Liver (tissue), 7 donors: ENCODE measurements at regions not wholly inside any gene's neighbourhood (a gene's known extent, or its start where the extent isn't known, plus 50 kb on each side); places are given as distances from the start of the nearest gene placed in this dataset.

Source experiments
- DNase-seq: peaks from one replicate; pipeline ENCODE4 v3.0.0-alpha.2; 2017; ENCODE audit warnings: low spot score
- H3K27ac ChIP-seq, 2 donors: one replicate each; pipeline ENCODE4 v1.7.0; 2013; ENCODE audit warnings: inconsistent platforms in 2 of 2, low read length in 2 of 2, control low read depth in 1 of 2, low read depth in 1 of 2, mild to moderate bottlenecking in 1 of 2
- H3K27me3 ChIP-seq, 4 donors: one replicate each; pipeline versions ENCODE4 v1.6.1 to v1.7.0; 2013; ENCODE audit warnings: low read length in 3 of 4, inconsistent platforms in 1 of 4, mild to moderate bottlenecking in 1 of 4, moderate library complexity in 1 of 4; ENCODE audit not compliant: control insufficient read depth in 4 of 4, insufficient read depth in 4 of 4
- H3K36me3 ChIP-seq, 4 donors: one replicate each; pipeline versions ENCODE4 v1.6.1 to v1.7.0; 2013; ENCODE audit warnings: low read length in 3 of 4, mild to moderate bottlenecking in 3 of 4, low read depth in 1 of 4, moderate library complexity in 1 of 4; ENCODE audit not compliant: control insufficient read depth in 4 of 4, insufficient read depth in 3 of 4
- H3K4me1 ChIP-seq, 4 donors: one replicate each; pipeline versions ENCODE4 v1.6.1 to v1.7.0; 2013; ENCODE audit warnings: low read length in 3 of 4, mild to moderate bottlenecking in 3 of 4, moderate library complexity in 1 of 4; ENCODE audit not compliant: control insufficient read depth in 4 of 4, insufficient read depth in 4 of 4
- H3K4me3 ChIP-seq, 3 donors: one replicate each; pipeline versions ENCODE4 v1.6.1 to v1.7.0; 2013; ENCODE audit warnings: low read length in 3 of 3, control low read depth in 1 of 3, low read depth in 1 of 3, mild to moderate bottlenecking in 1 of 3
- H3K9ac ChIP-seq, 2 donors: one replicate each; pipeline ENCODE4 v1.7.0; 2013; ENCODE audit warnings: low read length in 2 of 2, mild to moderate bottlenecking in 2 of 2, moderate library complexity in 2 of 2, control low read depth in 1 of 2, low read depth in 1 of 2
- H3K9me3 ChIP-seq, 4 donors: one replicate each; pipeline versions ENCODE4 v1.6.1 to v1.7.0; 2013; ENCODE audit warnings: low read length in 3 of 4; ENCODE audit not compliant: control insufficient read depth in 4 of 4
- EGR1 ChIP-seq, 2 donors: IDR thresholded peaks; 2 replicates each; pipeline ENCODE4 v1.6.1; 2016 to 2018; ENCODE audit warnings: antibody characterized with exemption in 2 of 2, low read depth in 2 of 2
- FOXA1 ChIP-seq: IDR thresholded peaks from 2 replicates; pipeline ENCODE4 v1.6.1; 2016; ENCODE audit warnings: antibody characterized with exemption
- FOXA2 ChIP-seq: IDR thresholded peaks from 2 replicates; pipeline ENCODE4 v1.6.1; 2016; ENCODE audit warnings: antibody characterized with exemption
- GABPA ChIP-seq, 2 donors: IDR thresholded peaks in 1 of 2; conservative IDR thresholded peaks in 1 of 2; 2 replicates each; pipeline ENCODE4 v1.6.1; 2016; ENCODE audit warnings: antibody characterized with exemption in 2 of 2, mild to moderate bottlenecking in 1 of 2, moderate library complexity in 1 of 2
- HNF4A ChIP-seq, 2 donors: conservative IDR thresholded peaks; 2 replicates each; pipeline ENCODE4 v1.6.1; 2016; ENCODE audit warnings: antibody characterized with exemption in 2 of 2, mild to moderate bottlenecking in 2 of 2
- HNF4G ChIP-seq: IDR thresholded peaks from 2 replicates; pipeline ENCODE4 v1.6.1; 2016; ENCODE audit warnings: antibody characterized with exemption
- JUND ChIP-seq, 2 donors: IDR thresholded peaks; 2 replicates each; pipeline ENCODE4 v1.6.1; 2016; ENCODE audit warnings: antibody characterized with exemption in 2 of 2
- NR2F2 ChIP-seq: IDR thresholded peaks from 2 replicates; pipeline ENCODE4 v1.6.1; 2016; ENCODE audit warnings: antibody characterized with exemption
- RAD21 ChIP-seq, 2 donors: IDR thresholded peaks; 2 replicates each; pipeline ENCODE4 v1.6.1; 2016; ENCODE audit warnings: antibody characterized with exemption in 2 of 2, mild to moderate bottlenecking in 2 of 2
- RXRA ChIP-seq, 2 donors: IDR thresholded peaks; 2 replicates each; pipeline ENCODE4 v1.6.1; 2017 to 2018; ENCODE audit warnings: antibody characterized with exemption in 2 of 2, mild to moderate bottlenecking in 1 of 2
- TAF1 ChIP-seq: conservative IDR thresholded peaks from 2 replicates; pipeline ENCODE4 v1.6.1; 2016; ENCODE audit warnings: antibody characterized with exemption, mild to moderate bottlenecking
- YY1 ChIP-seq: IDR thresholded peaks from 2 replicates; pipeline ENCODE4 v1.6.1; 2016; ENCODE audit warnings: antibody characterized with exemption, mild to moderate bottlenecking
- WGBS: extraction: QIAGEN DNeasy Blood & Tissue Kit; methylation state at CpG from one replicate; pipeline ENCODE4 v1.1.7; 2013; 5-methylcytosine and 5-hydroxymethylcytosine counted together
- TF ChIP-seq, protein P1 (sequence below): IDR thresholded peaks from 2 replicates; pipeline ENCODE4 v1.6.1; 2016; ENCODE audit warnings: antibody characterized with exemption
- TF ChIP-seq, protein P2 (sequence below): IDR thresholded peaks from 2 replicates; pipeline ENCODE4 v1.6.1; 2016; ENCODE audit warnings: antibody characterized with exemption, mild to moderate bottlenecking
- TF ChIP-seq, protein P3 (sequence below): IDR thresholded peaks from 2 replicates; pipeline ENCODE4 v1.6.1; 2016; ENCODE audit warnings: antibody characterized with exemption
- donor health status: healthy.
- donor health status: healthy.
- donor health status: healthy.
- donor health status: healthy.

DNA sequence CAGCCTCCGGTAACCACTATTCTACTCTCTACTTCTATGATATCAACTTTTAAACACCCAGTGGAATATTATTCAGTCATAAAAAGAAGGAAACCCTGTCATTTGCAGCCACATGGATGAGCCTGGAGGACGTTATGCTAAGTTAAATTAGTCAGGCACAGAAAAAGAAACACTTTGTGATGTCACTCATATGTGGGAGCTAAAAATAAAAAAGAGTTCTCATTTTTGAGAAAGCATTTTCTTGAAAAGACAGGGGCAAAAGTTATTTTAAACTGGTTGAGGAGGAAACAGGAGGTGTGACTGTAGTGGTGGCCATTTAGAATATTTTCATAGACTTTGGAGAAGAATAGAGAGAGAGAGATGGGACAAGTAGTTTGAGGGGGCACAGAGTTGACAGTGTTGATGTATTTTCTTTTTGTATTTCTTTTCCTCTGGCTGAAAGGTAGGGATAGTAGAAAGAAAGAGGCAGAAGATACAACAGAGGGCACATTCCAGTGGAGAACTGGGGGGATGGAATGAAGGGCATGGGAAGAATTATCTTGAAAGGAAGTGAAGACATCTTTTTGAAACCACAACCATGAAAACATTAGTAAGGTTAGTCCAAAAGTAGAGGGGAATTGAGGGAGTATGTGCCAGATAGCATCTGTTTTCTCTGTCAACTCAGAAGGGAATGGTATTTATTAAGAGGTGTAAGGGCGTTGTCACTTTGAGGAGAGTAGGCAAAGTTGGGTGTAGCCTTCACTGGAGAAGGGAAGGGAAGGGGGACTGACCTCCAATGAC, 181.3 kb upstream of the GMDS start:
- TF ChIP-seq EGR1 (IDR thresholded peaks at IDR 0.05; ENCODE audit: low read depth in 2 of 2) (no peak), RAD21 (IDR thresholded peaks at IDR 0.05) (no peak), HNF4G (no peak), RXRA (IDR thresholded peaks at IDR 0.05) (no peak), HNF4A (conservative IDR thresholded peaks at IDR 0.05) (no peak), JUND (IDR thresholded peaks at IDR 0.05) (no peak)
- 94% methylated on average over 3 of the region's 3 CpGs for WGBS

DNA sequence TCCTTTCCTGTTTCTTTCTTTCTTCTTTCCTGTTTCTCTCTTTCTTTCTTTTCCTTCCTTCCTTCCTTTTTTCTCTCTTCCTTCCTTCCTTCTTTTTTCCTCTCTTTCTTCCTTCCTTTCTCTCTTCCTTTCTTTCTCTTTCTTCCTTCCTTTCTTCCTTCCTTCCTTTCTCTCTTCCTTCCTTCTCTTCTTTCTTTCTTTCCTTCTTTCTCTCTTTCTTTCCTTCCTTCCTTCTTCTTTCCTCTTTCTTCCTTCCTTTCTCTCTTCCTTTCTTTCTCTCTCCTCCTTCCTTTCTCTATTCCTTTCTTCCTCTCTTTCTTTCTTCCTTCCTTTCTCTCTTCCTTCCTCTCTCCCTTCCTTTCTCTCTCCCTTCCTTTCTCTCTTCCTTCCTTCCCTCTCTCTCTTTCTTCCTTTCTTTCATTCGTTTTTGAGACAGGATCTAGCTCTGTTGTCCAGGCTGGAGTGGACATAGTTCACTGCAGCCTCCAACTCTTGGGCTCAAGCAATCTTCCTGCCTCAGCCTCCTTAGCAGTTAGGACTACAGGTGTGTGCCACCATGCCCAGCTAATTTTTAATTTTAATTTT, 170.8 kb upstream of the GMDS start:
- no peaks in the 10 kb centered on the region for H3K4me1 ChIP-seq
- no peak overlapping the region for H3K27ac ChIP-seq
- no peak for DNase-seq
- peaks cover 0 to 2% (median 0%) of the 10 kb centered on the region in 4 donors for H3K36me3 ChIP-seq
- no peaks in the 10 kb centered on the region for H3K27me3 ChIP-seq
- no peak overlapping the region for H3K9ac ChIP-seq
- no peak for TF ChIP-seq RXRA (IDR thresholded peaks at IDR 0.05)
- TF ChIP-seq, protein P1, sequence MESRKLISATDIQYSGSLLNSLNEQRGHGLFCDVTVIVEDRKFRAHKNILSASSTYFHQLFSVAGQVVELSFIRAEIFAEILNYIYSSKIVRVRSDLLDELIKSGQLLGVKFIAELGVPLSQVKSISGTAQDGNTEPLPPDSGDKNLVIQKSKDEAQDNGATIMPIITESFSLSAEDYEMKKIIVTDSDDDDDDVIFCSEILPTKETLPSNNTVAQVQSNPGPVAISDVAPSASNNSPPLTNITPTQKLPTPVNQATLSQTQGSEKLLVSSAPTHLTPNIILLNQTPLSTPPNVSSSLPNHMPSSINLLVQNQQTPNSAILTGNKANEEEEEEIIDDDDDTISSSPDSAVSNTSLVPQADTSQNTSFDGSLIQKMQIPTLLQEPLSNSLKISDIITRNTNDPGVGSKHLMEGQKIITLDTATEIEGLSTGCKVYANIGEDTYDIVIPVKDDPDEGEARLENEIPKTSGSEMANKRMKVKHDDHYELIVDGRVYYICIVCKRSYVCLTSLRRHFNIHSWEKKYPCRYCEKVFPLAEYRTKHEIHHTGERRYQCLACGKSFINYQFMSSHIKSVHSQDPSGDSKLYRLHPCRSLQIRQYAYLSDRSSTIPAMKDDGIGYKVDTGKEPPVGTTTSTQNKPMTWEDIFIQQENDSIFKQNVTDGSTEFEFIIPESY: no peak
- TF ChIP-seq, protein P2, sequence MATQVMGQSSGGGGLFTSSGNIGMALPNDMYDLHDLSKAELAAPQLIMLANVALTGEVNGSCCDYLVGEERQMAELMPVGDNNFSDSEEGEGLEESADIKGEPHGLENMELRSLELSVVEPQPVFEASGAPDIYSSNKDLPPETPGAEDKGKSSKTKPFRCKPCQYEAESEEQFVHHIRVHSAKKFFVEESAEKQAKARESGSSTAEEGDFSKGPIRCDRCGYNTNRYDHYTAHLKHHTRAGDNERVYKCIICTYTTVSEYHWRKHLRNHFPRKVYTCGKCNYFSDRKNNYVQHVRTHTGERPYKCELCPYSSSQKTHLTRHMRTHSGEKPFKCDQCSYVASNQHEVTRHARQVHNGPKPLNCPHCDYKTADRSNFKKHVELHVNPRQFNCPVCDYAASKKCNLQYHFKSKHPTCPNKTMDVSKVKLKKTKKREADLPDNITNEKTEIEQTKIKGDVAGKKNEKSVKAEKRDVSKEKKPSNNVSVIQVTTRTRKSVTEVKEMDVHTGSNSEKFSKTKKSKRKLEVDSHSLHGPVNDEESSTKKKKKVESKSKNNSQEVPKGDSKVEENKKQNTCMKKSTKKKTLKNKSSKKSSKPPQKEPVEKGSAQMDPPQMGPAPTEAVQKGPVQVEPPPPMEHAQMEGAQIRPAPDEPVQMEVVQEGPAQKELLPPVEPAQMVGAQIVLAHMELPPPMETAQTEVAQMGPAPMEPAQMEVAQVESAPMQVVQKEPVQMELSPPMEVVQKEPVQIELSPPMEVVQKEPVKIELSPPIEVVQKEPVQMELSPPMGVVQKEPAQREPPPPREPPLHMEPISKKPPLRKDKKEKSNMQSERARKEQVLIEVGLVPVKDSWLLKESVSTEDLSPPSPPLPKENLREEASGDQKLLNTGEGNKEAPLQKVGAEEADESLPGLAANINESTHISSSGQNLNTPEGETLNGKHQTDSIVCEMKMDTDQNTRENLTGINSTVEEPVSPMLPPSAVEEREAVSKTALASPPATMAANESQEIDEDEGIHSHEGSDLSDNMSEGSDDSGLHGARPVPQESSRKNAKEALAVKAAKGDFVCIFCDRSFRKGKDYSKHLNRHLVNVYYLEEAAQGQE: no peak
- H3K4me3 ChIP-seq: no peak overlapping the region
- 67% methylated on average over 1 of the region's 1 CpG for WGBS
- no peaks in the 10 kb centered on the region for H3K9me3 ChIP-seq

More for the DNA sequence above, 181.3 kb upstream of the GMDS start:
- DNase-seq: no peak
- Histone ChIP-seq H3K9ac (no peak overlapping the region), H3K27ac (no peak overlapping the region), H3K4me1 (no peaks in the 10 kb centered on the region), H3K27me3 (no peaks in the 10 kb centered on the region), H3K36me3 (no peaks in the 10 kb centered on the region), H3K4me3 (no peak overlapping the region), H3K9me3 (no peaks in the 10 kb centered on the region)

DNA sequence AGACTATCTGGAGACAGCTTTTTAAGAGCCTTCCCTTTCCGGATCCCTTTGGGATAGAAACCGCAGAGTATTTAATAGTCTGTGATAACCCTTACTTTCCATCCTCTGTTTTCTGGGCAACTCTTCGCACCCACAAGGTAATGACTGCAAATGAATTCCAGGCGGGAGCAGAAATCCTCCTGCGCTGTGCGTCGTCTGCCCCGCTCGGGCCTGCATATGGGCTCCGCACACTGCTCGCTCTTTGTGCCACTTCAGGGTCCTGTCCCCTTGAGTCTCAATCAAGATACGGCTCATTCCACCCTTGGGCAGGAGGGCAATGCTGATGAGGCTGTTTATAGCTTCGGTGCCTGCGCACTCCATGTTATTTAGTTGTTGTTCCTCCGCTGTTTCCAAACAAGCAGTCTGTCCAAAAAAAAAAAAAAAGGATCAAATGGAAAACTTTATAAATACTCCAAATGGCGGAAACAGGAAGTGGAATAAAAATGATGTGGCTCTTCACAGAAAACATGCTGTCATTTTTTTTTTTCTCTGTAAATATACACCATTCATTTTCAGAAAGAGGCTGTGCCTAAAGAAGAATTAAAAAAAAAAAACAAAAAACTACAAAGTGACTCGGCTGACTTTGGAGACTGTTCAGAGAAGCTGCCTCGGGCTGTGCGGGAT, 169.6 kb upstream of the GMDS start:
- Histone ChIP-seq H3K4me3 (no peak overlapping the region), H3K9ac (no peak overlapping the region), H3K27ac (no peak overlapping the region), H3K4me1 (no peaks in the 10 kb centered on the region), H3K36me3 (peaks cover 0 to 2% (median 0%) of the 10 kb centered on the region in 4 donors), H3K27me3 (no peaks in the 10 kb centered on the region), H3K9me3 (no peaks in the 10 kb centered on the region)
- TF ChIP-seq GABPA (IDR thresholded peaks at IDR 0.05 in 1 of 2, conservative IDR thresholded peaks at IDR 0.05 in 1 of 2): no peak
- no peak for TF ChIP-seq FOXA1
- TF ChIP-seq HNF4G: no peak
- TF ChIP-seq, protein P3, sequence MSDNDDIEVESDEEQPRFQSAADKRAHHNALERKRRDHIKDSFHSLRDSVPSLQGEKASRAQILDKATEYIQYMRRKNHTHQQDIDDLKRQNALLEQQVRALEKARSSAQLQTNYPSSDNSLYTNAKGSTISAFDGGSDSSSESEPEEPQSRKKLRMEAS: no peak
- no peak for TF ChIP-seq FOXA2
- TF ChIP-seq NR2F2: no peak
- no peak for TF ChIP-seq HNF4A (conservative IDR thresholded peaks at IDR 0.05)
- TF ChIP-seq, protein P1: no peak
- no peak for TF ChIP-seq TAF1
- no peak for TF ChIP-seq YY1
- no peak for DNase-seq
- WGBS: 97% methylated on average over 19 of the region's 19 CpGs
